PFSK-1 (cell line): ENCODE measurements at regions not wholly inside any gene's neighbourhood (a gene's known extent, or its start where the extent isn't known, plus 50 kb on each side); places are given as distances from the start of the nearest gene placed in this dataset.

Source experiments
- FOXP2 ChIP-seq: optimal IDR thresholded peaks from 2 replicates; pipeline ENCODE3; 2011; ENCODE audit warnings: borderline replicate concordance, control low read depth, inconsistent platforms; ENCODE audit not compliant: insufficient read depth; ENCODE audit errors: extremely low read length, extremely low read depth
- POLR2AphosphoS5 ChIP-seq: IDR thresholded peaks from 2 replicates; pipeline ENCODE4 v1.6.1; 2012; ENCODE audit warnings: low read depth, mild to moderate bottlenecking, control low read depth, low read length, moderate library complexity
- SIN3A ChIP-seq: IDR thresholded peaks from 2 replicates; pipeline ENCODE4 v1.6.1; 2012; ENCODE audit warnings: mild to moderate bottlenecking, low read length, moderate library complexity, borderline replicate concordance; ENCODE audit not compliant: insufficient read depth
- TAF1 ChIP-seq: IDR thresholded peaks from 2 replicates; pipeline ENCODE4 v1.6.1; 2012; ENCODE audit warnings: low read length, control low read depth, borderline replicate concordance; ENCODE audit not compliant: insufficient read depth
- TF ChIP-seq, protein P1 (sequence below), 2 experiments: IDR thresholded peaks; 2 replicates each; pipeline versions ENCODE4 v1.6.1 to v1.8.0; 2011 to 2012; ENCODE audit warnings: low read depth in 2 of 2, low read length in 2 of 2, control low read depth in 1 of 2, inconsistent platforms in 1 of 2, mild to moderate bottlenecking in 1 of 2, moderate library complexity in 1 of 2; ENCODE audit not compliant: insufficient read depth in 1 of 2

DNA sequence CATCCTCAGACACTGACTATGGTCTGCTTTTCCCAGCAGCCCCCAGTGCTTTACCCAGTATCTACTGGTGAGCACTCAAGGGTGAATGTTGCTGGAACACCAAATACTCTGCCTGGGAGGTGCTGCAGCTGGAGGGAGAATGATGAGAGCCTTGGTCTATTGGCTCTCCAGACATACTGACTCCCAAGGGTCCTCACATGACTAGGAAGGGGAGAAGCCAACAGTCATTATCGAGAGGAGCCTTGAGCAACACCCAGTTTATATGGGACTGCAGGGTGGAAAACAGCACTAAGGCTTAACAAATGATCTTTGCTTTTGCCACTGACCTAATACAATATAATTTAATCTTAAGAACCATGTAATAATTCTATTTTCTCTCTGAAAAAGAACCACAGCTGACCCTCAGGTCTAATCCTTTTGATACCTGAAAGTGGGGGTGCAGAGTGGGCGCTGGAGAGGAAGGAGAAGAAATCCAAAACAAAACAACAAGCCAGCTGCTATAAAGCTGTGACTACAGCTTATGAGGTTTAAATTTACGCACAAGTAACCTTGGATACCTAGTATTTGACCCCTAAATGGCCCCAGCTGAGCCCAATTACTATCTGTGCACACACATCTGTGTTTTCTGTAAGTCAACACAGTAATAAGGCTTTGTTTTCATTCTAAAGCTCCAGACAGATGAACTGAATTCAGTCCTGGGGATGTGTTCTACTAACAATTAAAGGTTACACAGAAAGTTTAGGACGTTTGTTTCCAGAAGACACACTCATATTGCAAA, 107.8 kb upstream of the GRIP1 start:
- TF ChIP-seq SIN3A: no peak

DNA sequence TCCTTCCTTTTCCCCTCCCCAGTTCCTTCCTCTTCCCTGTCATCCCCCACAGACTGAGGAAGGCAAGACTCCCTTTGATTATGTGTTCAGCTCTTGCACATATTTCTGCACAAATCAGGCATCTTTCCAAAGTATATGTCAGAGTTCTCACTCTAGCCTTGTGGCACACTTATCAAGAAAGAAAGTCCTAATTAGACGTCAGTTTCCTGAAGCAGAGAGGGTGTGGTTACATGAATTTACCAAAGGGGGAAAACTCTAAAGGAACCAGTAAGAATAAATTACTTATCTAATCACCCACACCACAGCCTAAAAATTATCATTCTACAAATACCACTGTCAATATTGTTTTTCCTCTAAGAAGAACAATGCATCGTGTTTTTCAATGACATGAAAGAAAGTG, 120.7 kb upstream of the GRIP1 start:
- TF ChIP-seq TAF1 (no peak), FOXP2 (no peak), POLR2AphosphoS5 (no peak), SIN3A (no peak)
- TF ChIP-seq, protein P1, sequence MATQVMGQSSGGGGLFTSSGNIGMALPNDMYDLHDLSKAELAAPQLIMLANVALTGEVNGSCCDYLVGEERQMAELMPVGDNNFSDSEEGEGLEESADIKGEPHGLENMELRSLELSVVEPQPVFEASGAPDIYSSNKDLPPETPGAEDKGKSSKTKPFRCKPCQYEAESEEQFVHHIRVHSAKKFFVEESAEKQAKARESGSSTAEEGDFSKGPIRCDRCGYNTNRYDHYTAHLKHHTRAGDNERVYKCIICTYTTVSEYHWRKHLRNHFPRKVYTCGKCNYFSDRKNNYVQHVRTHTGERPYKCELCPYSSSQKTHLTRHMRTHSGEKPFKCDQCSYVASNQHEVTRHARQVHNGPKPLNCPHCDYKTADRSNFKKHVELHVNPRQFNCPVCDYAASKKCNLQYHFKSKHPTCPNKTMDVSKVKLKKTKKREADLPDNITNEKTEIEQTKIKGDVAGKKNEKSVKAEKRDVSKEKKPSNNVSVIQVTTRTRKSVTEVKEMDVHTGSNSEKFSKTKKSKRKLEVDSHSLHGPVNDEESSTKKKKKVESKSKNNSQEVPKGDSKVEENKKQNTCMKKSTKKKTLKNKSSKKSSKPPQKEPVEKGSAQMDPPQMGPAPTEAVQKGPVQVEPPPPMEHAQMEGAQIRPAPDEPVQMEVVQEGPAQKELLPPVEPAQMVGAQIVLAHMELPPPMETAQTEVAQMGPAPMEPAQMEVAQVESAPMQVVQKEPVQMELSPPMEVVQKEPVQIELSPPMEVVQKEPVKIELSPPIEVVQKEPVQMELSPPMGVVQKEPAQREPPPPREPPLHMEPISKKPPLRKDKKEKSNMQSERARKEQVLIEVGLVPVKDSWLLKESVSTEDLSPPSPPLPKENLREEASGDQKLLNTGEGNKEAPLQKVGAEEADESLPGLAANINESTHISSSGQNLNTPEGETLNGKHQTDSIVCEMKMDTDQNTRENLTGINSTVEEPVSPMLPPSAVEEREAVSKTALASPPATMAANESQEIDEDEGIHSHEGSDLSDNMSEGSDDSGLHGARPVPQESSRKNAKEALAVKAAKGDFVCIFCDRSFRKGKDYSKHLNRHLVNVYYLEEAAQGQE (IDR thresholded peaks at IDR 0.05; ENCODE audit: insufficient read depth in 1 of 2, low read depth in 2 of 2, low read length in 2 of 2): no peak

DNA sequence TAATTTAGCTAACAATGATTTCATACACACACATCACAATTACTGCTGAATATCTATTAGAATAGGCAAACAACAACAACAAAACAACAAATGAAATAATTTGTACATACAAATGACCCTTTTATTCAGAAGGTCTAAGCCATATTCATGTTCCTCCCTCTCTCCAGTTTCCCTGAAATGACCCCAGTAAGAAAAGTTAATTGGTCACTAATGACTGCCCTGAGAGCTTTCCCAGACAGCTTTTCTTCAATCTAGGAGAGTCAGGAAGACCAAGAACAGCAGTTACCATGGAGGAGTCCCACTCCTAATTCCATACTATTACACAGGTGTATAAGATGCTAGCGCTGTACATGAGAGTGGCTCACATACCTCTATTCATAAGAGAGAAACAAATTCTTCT, 121.2 kb upstream of the GRIP1 start:
- TF ChIP-seq TAF1 (no peak), SIN3A (no peak), POLR2AphosphoS5 (no peak), FOXP2 (no peak)
- TF ChIP-seq, protein P1 (IDR thresholded peaks at IDR 0.05; ENCODE audit: insufficient read depth in 1 of 2, low read depth in 2 of 2, low read length in 2 of 2): no peak

DNA sequence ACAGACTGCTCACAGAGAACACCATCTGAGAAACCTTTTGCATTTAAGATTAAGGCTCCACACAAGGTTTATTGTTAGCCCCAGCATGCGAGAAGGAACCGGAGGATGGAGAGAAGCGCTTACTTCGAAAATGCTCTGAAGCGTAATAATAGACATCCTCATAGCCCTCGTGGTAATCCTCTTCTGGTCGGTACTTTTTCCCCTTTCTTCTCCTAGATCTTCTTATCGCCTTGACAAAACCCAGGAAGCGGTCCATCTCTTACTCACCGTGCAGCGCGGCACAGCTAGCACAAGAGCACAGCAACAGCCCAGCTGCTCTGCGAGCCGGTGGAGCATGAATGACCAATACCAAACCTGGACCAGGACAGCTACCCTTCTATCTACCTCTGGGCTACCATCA, 125.1 kb upstream of the GRIP1 start:
- TF ChIP-seq POLR2AphosphoS5: no peak
- TF ChIP-seq, protein P1 (IDR thresholded peaks at IDR 0.05; ENCODE audit: insufficient read depth in 1 of 2, low read depth in 2 of 2, low read length in 2 of 2): no peak
- no peak for TF ChIP-seq SIN3A
- TF ChIP-seq FOXP2: no peak
- TF ChIP-seq TAF1: no peak

DNA sequence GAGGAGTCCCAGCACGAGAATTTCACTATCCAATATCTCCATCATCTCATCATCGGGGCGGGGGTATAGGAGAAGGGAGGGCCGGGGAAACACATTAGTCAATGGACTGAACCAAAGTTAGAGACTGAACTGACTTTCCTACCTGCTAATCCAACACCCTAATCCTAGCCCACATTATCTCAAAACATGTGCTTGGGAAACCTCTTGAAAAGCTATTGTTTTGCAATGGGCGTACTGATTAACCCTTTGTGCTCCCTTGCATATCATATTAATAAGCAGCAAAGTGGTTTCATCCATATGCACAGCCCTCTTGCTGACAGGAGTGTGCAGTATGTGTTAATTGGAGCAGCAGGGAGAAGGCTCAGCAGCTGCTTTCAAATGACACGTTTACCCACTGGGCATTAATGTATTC, 125.7 kb upstream of the GRIP1 start:
- TF ChIP-seq POLR2AphosphoS5 (no peak), FOXP2 (no peak), TAF1 (no peak), SIN3A (no peak)
- TF ChIP-seq, protein P1 (IDR thresholded peaks at IDR 0.05; ENCODE audit: insufficient read depth in 1 of 2, low read depth in 2 of 2, low read length in 2 of 2): no peak
